ENCODE measurements at regions not wholly inside any gene's neighbourhood (a gene's known extent, or its start where the extent isn't known, plus 50 kb on each side); places are given as distances from the start of the nearest gene placed in this dataset.

- no peak for TF ChIP-seq POLR2AphosphoS5 (IDR thresholded peaks at IDR 0.05)
- TF ChIP-seq EP300 (IDR thresholded peaks at IDR 0.05; ENCODE audit: low read depth) = no peak
- no peak for TF ChIP-seq CTCF (IDR thresholded peaks at IDR 0.05)
- TF ChIP-seq POLR2A (IDR thresholded peaks at IDR 0.05) = no peak
- Histone ChIP-seq H3K4me3 (no peak overlapping the region), H3K36me3 (no peaks in the 10 kb centered on the region), H3K27me3 (no peaks in the 10 kb centered on the region), H3K27ac (no peak overlapping the region), H3K4me1 (peaks cover 0 to 4% (median 2%) of the 10 kb centered on the region in 4 donors), H3K9me3 (no peaks in the 10 kb centered on the region)
- in situ Hi-C loops (cut with MboI; ENCODE audit: low pct_ligation_motif_present in 1 of 4, low pct_unique_long_range_greater_than_20kb in 1 of 4, low sequenced_read_pairs in 3 of 4) (no loop called here), intact Hi-C loops (cut with DNase I; ENCODE audit: low total_unique reads) (no loop called here)
- DNase-seq = no peak
- 63 to 69% methylated on average over 8 of the region's 8 CpGs for WGBS, 2 donors (ENCODE audit: low coverage in 1 of 2)
Measured at GRCh38 chr7:17405786-17406185, 107.3 kb downstream of the AHR start.

GRCh38 chr7:17406738-17407137, 108.3 kb downstream of the AHR start:
- H3K4me1 ChIP-seq = peaks cover 0 to 4% (median 2%) of the 10 kb centered on the region in 4 donors
- no peak overlapping the region for H3K4me3 ChIP-seq
- 74% methylated on average over 3 of the region's 3 CpGs for WGBS, 2 donors (ENCODE audit: low coverage in 1 of 2)
- H3K36me3 ChIP-seq = no peaks in the 10 kb centered on the region
- H3K27me3 ChIP-seq = no peaks in the 10 kb centered on the region
- H3K27ac ChIP-seq = peak overlapping the region in 1 of 4 donors; percentile 11
- no peak for DNase-seq
- TF ChIP-seq POLR2A (IDR thresholded peaks at IDR 0.05) = no peak
- no peak for TF ChIP-seq CTCF (IDR thresholded peaks at IDR 0.05)
- no peak for TF ChIP-seq EP300 (IDR thresholded peaks at IDR 0.05; ENCODE audit: low read depth)
- no peak for TF ChIP-seq POLR2AphosphoS5 (IDR thresholded peaks at IDR 0.05)
- in situ Hi-C loops (cut with MboI; ENCODE audit: low pct_ligation_motif_present in 1 of 4, low pct_unique_long_range_greater_than_20kb in 1 of 4, low sequenced_read_pairs in 3 of 4) = no loop called here
- no peaks in the 10 kb centered on the region for H3K9me3 ChIP-seq
- intact Hi-C loops (cut with DNase I; ENCODE audit: low total_unique reads) = no loop called here

- DNase-seq = no peak
- in situ Hi-C loops (cut with MboI; ENCODE audit: low pct_ligation_motif_present in 1 of 4, low pct_unique_long_range_greater_than_20kb in 1 of 4, low sequenced_read_pairs in 3 of 4) = no loop called here
- Histone ChIP-seq H3K36me3 (no peaks in the 10 kb centered on the region), H3K4me3 (no peak overlapping the region), H3K27me3 (no peaks in the 10 kb centered on the region), H3K27ac (peak overlapping the region in 1 of 4 donors; percentile 11), H3K4me1 (peaks cover 0 to 4% (median 2%) of the 10 kb centered on the region in 4 donors), H3K9me3 (no peaks in the 10 kb centered on the region)
- TF ChIP-seq POLR2AphosphoS5 (IDR thresholded peaks at IDR 0.05) (no peak), CTCF (IDR thresholded peaks at IDR 0.05) (no peak)
- intact Hi-C loops (cut with DNase I; ENCODE audit: low total_unique reads) = no loop called here
Measured at GRCh38 chr7:17407229-17407628, 108.8 kb downstream of the AHR start.

GRCh38 chr7:17408245-17408903, 109.9 kb downstream of the AHR start:
- Histone ChIP-seq H3K27me3 (no peaks in the 10 kb centered on the region), H3K27ac (peak overlapping the region in 2 of 4 donors; percentile 11 to 31), H3K4me1 (peaks cover 0 to 4% (median 2%) of the 10 kb centered on the region in 4 donors), H3K4me3 (no peak overlapping the region), H3K36me3 (no peaks in the 10 kb centered on the region), H3K9me3 (no peaks in the 10 kb centered on the region)
- DNase-seq = peak; percentile 37
- intact Hi-C loops (cut with DNase I; ENCODE audit: low total_unique reads) (no loop called here), in situ Hi-C loops (cut with MboI; ENCODE audit: low pct_ligation_motif_present in 1 of 4, low pct_unique_long_range_greater_than_20kb in 1 of 4, low sequenced_read_pairs in 3 of 4) (no loop called here)
- WGBS, 2 donors (ENCODE audit: low coverage in 1 of 2) = 78% methylated on average over 5 of the region's 5 CpGs; no CpG with 5 or more reads in 1 of the 2 donors
- TF ChIP-seq POLR2AphosphoS5 (IDR thresholded peaks at IDR 0.05) (peak in 1 of 3 donors; percentile 40), POLR2A (IDR thresholded peaks at IDR 0.05) (no peak)

- WGBS, 2 donors (ENCODE audit: low coverage in 1 of 2) = 74 to 77% methylated on average over 4 of the region's 4 CpGs
- H3K36me3 ChIP-seq = no peaks in the 10 kb centered on the region
- H3K9me3 ChIP-seq = no peaks in the 10 kb centered on the region
- intact Hi-C loops (cut with DNase I; ENCODE audit: low total_unique reads) = no loop called here
- no peak overlapping the region for H3K4me3 ChIP-seq
- in situ Hi-C loops (cut with MboI; ENCODE audit: low pct_ligation_motif_present in 1 of 4, low pct_unique_long_range_greater_than_20kb in 1 of 4, low sequenced_read_pairs in 3 of 4) = no loop called here
- H3K4me1 ChIP-seq = peaks cover 0 to 4% (median 2%) of the 10 kb centered on the region in 4 donors
- TF ChIP-seq POLR2A (IDR thresholded peaks at IDR 0.05) = no peak
- no peak for TF ChIP-seq POLR2AphosphoS5 (IDR thresholded peaks at IDR 0.05)
- TF ChIP-seq CTCF (IDR thresholded peaks at IDR 0.05) = no peak
- no peak for TF ChIP-seq EP300 (IDR thresholded peaks at IDR 0.05; ENCODE audit: low read depth)
- no peaks in the 10 kb centered on the region for H3K27me3 ChIP-seq
- H3K27ac ChIP-seq = no peak overlapping the region
- no peak for DNase-seq
Measured at GRCh38 chr7:17408904-17409290, 110.4 kb downstream of the AHR start.
